ENCODE measurements at regions not wholly inside any gene's neighbourhood (a gene's known extent, or its start where the extent isn't known, plus 50 kb on each side); places are given as distances from the start of the nearest gene placed in this dataset.

- Histone ChIP-seq H2BK20ac (ENCODE audit: low read length) (no peak overlapping the region), H3K14ac (ENCODE audit: insufficient read length) (no peak overlapping the region), H4K8ac (ENCODE audit: extremely low read depth, insufficient read depth, low read length) (no peak overlapping the region), H3K27ac (ENCODE audit: low read depth, low read length) (no peak overlapping the region), H2BK120ac (replicated peaks; ENCODE audit: low read depth, low read length) (no peak overlapping the region), H3K27me3 (replicated peaks in 1 of 4; ENCODE audit: control insufficient read depth in 3 of 4, extremely low read depth in 1 of 4, insufficient read depth in 3 of 4, low read length in 3 of 4) (no peaks in the 10 kb centered on the region), H3K9ac (replicated peaks in 1 of 4; ENCODE audit: extremely low read depth in 1 of 4, low read depth in 3 of 4, low read length in 3 of 4) (no peak overlapping the region), H3K18ac (ENCODE audit: extremely low read depth, low read length) (no peak overlapping the region), H3K23me2 (ENCODE audit: low read depth, low read length) (no peaks in the 10 kb centered on the region), H4K5ac (ENCODE audit: insufficient read length, low read depth, low read length) (no peak overlapping the region), H3K4me1 (replicated peaks in 1 of 4; ENCODE audit: control insufficient read depth in 3 of 4, insufficient read depth in 4 of 4, low read length in 3 of 4) (no peaks in the 10 kb centered on the region), H3K4me3 (ENCODE audit: extremely low read depth in 1 of 4, insufficient read depth in 2 of 4, low read depth in 3 of 4, low read length in 4 of 4) (no peak overlapping the region), H3K4ac (replicated peaks; ENCODE audit: insufficient read length, low read depth, low read length) (no peak overlapping the region), H4K91ac (replicated peaks; ENCODE audit: insufficient read length, low read length) (no peak overlapping the region), H2AK5ac (ENCODE audit: low read depth, low read length) (no peak overlapping the region), H2BK12ac (ENCODE audit: low read depth, low read length) (no peak overlapping the region), H3K4me2 (ENCODE audit: insufficient read depth in 1 of 2, low read depth in 2 of 2, low read length in 2 of 2) (no peak overlapping the region), H3K79me1 (ENCODE audit: low read depth, low read length) (no peaks in the 10 kb centered on the region), H3K23ac (ENCODE audit: insufficient read length) (no peak overlapping the region), H3K79me2 (ENCODE audit: control insufficient read depth in 1 of 2, insufficient read depth in 2 of 2, low read length in 2 of 2) (no peaks in the 10 kb centered on the region), H4K20me1 (replicated peaks in 1 of 2; ENCODE audit: control insufficient read depth in 1 of 2, insufficient read depth in 2 of 2, low read length in 2 of 2) (no peaks in the 10 kb centered on the region), H2AFZ (ENCODE audit: low read length) (no peak overlapping the region), H3K9me3 (ENCODE audit: insufficient read depth in 2 of 2, low read depth in 1 of 2, low read length in 1 of 2) (no peaks in the 10 kb centered on the region), H3K36me3 (ENCODE audit: control insufficient read depth in 2 of 4, insufficient read depth in 4 of 4, low read length in 3 of 4) (no peaks in the 10 kb centered on the region), H2BK5ac (ENCODE audit: low read depth, low read length) (no peak overlapping the region), H2BK15ac (ENCODE audit: low read length) (no peak overlapping the region), H3K56ac (replicated peaks; ENCODE audit: insufficient read length, low read depth, low read length) (no peak overlapping the region)
- no peak for FAIRE-seq
- no peak for DNase-seq (ENCODE audit: low read depth in 1 of 2, low spot score in 2 of 2)
- 83% methylated on average over 1 of the region's 1 CpG; no CpG with 5 or more reads in 1 of the 2 experiments for WGBS, 2 experiments (ENCODE audit: extremely low coverage in 1 of 2, insufficient coverage in 1 of 2, insufficient read length in 1 of 2, insufficient replicate concordance in 2 of 2, low coverage in 1 of 2, low lambda C conversion rate in 2 of 2, missing lambda C conversion rate in 1 of 2)
- ChIA-PET POLR2A (ENCODE audit: partially characterized antibody) (no interaction called here), CTCF (ENCODE audit: partially characterized antibody) (no interaction called here)
- no peak for TF ChIP-seq SIRT6 (IDR thresholded peaks at IDR 0.05; ENCODE audit: low read length)
- TF ChIP-seq NANOG (IDR thresholded peaks at IDR 0.05; ENCODE audit: insufficient read depth, low read depth, low read length, poor library complexity, severe bottlenecking), result no peak
- no peak for TF ChIP-seq CHD1 (IDR thresholded peaks at IDR 0.05; ENCODE audit: low read depth, low read length)
- TF ChIP-seq BACH1 (IDR thresholded peaks at IDR 0.05; ENCODE audit: low read length), result no peak
- TF ChIP-seq EZH2 (IDR thresholded peaks at IDR 0.05; ENCODE audit: low read depth, low read length, severe bottlenecking), result no peak
- no peak for TF ChIP-seq RXRA (IDR thresholded peaks at IDR 0.05; ENCODE audit: insufficient read depth, low read depth, low read length)
- no peak for TF ChIP-seq RFX5 (IDR thresholded peaks at IDR 0.05; ENCODE audit: borderline replicate concordance, low read depth, low read length)
- no peak for TF ChIP-seq YY1 (IDR thresholded peaks at IDR 0.05; ENCODE audit: low read depth, low read length)
- TF ChIP-seq ASH2L (IDR thresholded peaks at IDR 0.05; ENCODE audit: low read length), result no peak
- TF ChIP-seq POU5F1 (IDR thresholded peaks at IDR 0.05; ENCODE audit: low read depth, low read length), result no peak
- TF ChIP-seq RAD21 (IDR thresholded peaks at IDR 0.05 in 1 of 2, conservative IDR thresholded peaks at IDR 0.05 in 1 of 2; ENCODE audit: low read depth in 2 of 2, low read length in 2 of 2), result no peak
- TF ChIP-seq JUND (IDR thresholded peaks at IDR 0.05; ENCODE audit: low read length), result no peak
- no peak for TF ChIP-seq EP300 (IDR thresholded peaks at IDR 0.05; ENCODE audit: borderline replicate concordance in 1 of 2, low read depth in 2 of 2, low read length in 2 of 2)
- no peak for TF ChIP-seq CREB1 (IDR thresholded peaks at IDR 0.05)
- no peak for TF ChIP-seq TEAD4 (IDR thresholded peaks at IDR 0.05; ENCODE audit: low read depth, low read length)
- TF ChIP-seq SP4 (IDR thresholded peaks at IDR 0.05; ENCODE audit: low read length), result no peak
These were observed 257.9 kb upstream of the RBMS3 start for GRCh38 chr3:29022976-29023375.

Measured in H1 (cell line).